GM06990 (cell line): ENCODE measurements at regions not wholly inside any gene's neighbourhood (a gene's known extent, or its start where the extent isn't known, plus 50 kb on each side); places are given as distances from the start of the nearest gene placed in this dataset.

Experiments
- DNase-seq: peaks from one replicate; pipeline ENCODE4 v3.0.0-alpha.2; 2011; ENCODE audit not compliant: insufficient read length; ENCODE audit errors: extremely low read depth
- H3K27me3 ChIP-seq: replicated peaks from 2 replicates; pipeline ENCODE4 v1.6.0; 2011; ENCODE audit warnings: low read length; ENCODE audit not compliant: control insufficient read depth, insufficient read depth
- H3K36me3 ChIP-seq: 2 replicates; pipeline ENCODE4 v1.5.1; 2011; ENCODE audit warnings: low read length; ENCODE audit not compliant: control insufficient read depth, insufficient read depth
- H3K4me3 ChIP-seq: replicated peaks from 2 replicates; pipeline ENCODE4 v1.5.1; 2011; ENCODE audit warnings: low read depth, mild to moderate bottlenecking, control low read depth, low read length
- CTCF ChIP-seq: IDR thresholded peaks from 2 replicates; pipeline ENCODE4 v1.5.1; 2011; ENCODE audit warnings: low read length, control low read depth, mild to moderate bottlenecking, inconsistent platforms; ENCODE audit not compliant: insufficient read depth, poor library complexity, severe bottlenecking

- no peak for TF ChIP-seq CTCF
- H3K27me3 ChIP-seq, result no peaks in the 10 kb centered on the region
- no peaks in the 10 kb centered on the region for H3K36me3 ChIP-seq
- DNase-seq, result no peak
- H3K4me3 ChIP-seq, result no peak overlapping the region
Measured at GRCh38 chr11:33471541-33471940, 214.4 kb downstream of the HIPK3 start.

GRCh38 chr11:33467966-33468365 lies 210.8 kb downstream of the HIPK3 start:
- TF ChIP-seq CTCF, result no peak
- no peaks in the 10 kb centered on the region for H3K36me3 ChIP-seq
- H3K27me3 ChIP-seq, result no peaks in the 10 kb centered on the region
- no peak overlapping the region for H3K4me3 ChIP-seq
- DNase-seq, result no peak

GRCh38 chr11:33463059-33463458 lies 205.9 kb downstream of the HIPK3 start:
- TF ChIP-seq CTCF, result no peak
- DNase-seq, result no peak
- no peaks in the 10 kb centered on the region for H3K27me3 ChIP-seq
- no peak overlapping the region for H3K4me3 ChIP-seq
- H3K36me3 ChIP-seq, result no peaks in the 10 kb centered on the region

GRCh38 chr11:33461369-33462125 lies 204.4 kb downstream of the HIPK3 start:
- H3K27me3 ChIP-seq, result no peaks in the 10 kb centered on the region

GRCh38 chr11:33457948-33458347 lies 200.8 kb downstream of the HIPK3 start:
- no peak overlapping the region for H3K4me3 ChIP-seq
- no peaks in the 10 kb centered on the region for H3K36me3 ChIP-seq
- TF ChIP-seq CTCF, result peak; percentile 8
- DNase-seq, result no peak
- no peaks in the 10 kb centered on the region for H3K27me3 ChIP-seq

More at GRCh38 chr11:33461369-33462125, 204.4 kb downstream of the HIPK3 start:
- no peak overlapping the region for H3K4me3 ChIP-seq
- no peak for TF ChIP-seq CTCF
- DNase-seq, result no peak
- H3K36me3 ChIP-seq, result no peaks in the 10 kb centered on the region
